Stimulated activated CD8-positive, alpha-beta memory T cell treated with anti-CD3 and anti-CD28 coated beads, Interleukin-4, amount 100 ng/mL, for 4 hours (primary cell): ENCODE measurements at regions not wholly inside any gene's neighbourhood (a gene's known extent, or its start where the extent isn't known, plus 50 kb on each side); places are given as distances from the start of the nearest gene placed in this dataset.
"Not testable (repeated sequence)": the region's sequence is repeated elsewhere in the genome, so short reads cannot be mapped to it uniquely, and the experiment has no call there.

Experiments
- DNase-seq, 2 donors: peaks; one replicate each; pipeline ENCODE4 v3.0.0-alpha.2; 2020; ENCODE audit warnings: low read depth in 2 of 2, low spot score in 1 of 2

DNA sequence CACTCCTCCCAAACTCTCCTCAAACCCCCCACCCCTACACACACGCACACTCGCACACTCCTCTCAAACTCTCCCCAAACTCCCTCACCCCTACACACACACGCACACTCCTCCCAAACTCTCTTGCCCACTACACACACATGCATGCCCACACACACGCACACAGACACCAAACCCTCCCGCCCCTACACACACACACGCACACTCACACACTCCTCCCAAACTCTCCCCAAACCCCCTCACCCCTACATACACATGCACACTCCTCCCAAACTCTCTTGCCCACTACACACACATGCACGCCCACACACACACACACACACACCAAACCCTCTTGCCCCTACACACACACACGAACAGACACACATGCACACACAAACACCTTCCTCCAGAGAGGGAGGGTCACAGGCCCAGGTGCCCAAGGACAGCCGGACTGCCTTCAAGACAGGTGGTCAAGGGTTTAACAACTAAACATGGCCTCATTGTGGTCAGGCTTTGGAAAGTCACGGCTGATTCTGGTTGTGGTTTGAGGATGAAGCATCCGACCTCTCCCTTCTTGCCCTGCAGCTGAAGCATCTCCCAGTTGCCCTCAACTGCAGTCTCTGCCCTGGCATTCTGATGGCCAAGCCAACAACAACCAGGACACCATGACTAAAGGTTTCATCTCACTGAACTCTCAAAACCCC, 72.3 kb upstream of the SNTG2 start:
- DNase-seq, result no peak

DNA sequence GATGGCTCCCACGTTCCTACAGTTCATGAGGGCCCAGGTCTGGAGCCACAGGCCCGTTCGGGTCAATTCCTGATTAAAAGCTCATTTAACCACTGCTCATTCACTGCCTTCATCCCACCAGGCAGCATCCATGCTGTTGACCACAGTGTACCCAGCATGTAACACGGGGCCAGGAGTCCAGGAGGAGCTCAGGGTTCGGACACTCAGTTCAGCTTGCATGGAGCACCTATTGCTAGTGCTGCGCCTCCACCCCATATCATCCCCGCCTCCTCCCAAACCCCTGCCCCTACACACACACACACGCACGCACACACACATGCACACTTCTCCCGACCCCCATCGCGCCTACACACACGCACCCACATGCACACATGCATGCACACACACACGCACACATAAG, 72.9 kb upstream of the SNTG2 start:
- DNase-seq, result no peak

DNA sequence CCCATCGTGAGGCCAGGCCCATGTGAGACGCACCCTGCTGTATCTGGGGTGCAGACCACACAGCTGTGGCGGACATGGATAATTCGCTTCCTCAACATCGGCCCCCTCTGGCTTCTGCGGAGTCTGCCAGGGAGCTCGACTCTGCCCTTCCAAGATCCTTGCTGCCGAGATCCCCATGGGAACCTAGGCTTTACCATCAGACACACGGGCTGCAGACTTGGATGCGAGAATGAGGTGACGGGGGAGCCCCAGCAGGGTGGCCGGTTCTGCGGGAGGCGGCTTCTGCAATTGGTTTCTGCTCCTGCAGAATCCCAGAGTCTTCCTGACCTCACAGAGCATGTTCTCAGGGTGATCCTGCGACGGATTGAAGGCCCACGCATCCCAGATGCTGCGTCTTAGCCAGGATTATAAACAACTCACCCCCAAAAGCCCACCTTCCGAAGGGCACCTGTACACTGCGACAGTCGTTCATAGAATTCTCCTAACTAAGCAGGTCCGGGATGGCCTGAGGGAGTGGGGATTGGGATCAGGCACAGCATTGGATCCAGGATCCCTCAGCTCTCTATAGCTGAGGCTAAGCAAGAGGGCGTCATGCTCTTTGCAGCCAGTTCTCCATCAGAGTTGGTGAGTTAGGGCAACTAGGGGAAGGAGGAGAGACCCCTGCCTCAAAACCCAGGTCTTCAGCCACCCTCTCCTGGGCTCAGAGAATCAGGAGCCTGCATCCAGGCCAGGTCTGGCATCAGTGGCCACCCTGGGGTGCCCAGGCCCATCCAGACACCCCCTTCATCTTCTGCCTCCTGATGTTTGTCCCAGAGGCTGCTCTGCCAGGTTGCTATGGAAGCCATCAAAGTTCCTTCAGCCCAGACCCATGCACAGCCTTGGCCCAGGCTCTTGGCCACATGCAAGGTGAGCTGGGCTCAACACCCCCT, 74.7 kb upstream of the SNTG2 start:
- DNase-seq, result no peak

DNA sequence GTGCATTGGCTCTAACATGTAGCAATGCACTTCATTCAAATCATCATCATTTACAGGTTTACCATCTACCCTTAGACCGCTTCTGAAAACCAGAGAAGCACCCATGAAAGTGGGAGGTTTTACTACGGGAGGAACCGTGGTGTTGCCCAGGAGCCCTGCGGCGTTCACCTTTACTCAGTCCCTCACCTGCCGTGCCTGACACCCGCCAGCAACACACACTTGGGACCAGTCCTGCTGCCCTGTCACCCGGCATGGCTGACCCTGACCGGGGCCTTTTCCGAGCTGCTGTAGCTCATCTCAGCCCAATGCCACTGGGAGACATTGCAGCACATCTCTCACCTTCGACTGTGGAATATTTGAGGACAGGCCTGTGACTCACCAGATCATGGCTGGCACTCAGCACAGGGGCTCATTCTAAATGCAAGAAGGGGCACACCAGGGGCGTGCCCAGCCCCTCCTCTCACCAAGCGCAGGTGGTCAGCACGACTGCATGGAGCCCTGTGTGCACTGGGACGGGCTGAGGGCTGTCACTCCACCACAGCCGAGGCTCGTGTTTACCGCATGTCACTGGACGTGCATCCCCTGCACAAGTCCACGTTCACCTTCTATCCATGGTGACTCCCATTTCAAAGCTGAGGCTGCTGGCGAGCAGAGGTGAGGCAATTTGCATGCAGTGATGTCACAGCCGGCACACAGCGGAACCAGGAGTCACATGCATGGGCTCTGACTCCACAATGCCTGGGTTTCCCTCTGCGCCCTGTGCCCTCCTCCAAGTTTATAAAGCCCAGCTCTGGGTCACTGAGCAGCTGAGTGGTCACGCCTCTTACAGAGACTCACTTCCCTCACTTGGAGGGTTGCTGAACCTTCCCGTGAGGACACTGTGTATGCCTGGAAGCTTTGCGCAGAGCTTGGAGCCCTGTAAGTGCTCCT, 76.7 kb upstream of the SNTG2 start:
- DNase-seq, result no peak

DNA sequence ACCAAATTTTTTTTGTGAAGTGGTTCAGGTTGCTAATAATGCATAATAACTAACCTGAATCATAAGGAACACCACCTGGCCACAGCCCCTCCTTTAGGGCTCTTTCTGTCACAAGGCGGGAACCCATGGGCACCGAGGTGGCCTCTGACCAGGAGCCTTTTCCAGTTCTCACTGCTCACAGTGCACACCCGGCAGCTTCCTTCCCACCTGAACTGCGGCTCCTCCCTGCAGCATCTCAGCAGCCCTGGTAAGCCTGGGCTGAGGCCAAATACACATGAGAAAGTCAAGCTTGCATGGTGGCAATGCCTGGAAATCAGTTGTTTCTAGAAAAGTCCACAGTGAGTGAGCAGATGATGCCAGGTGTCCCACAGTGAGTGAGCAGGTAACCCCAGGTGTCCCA, 77.6 kb upstream of the SNTG2 start:
- no peak for DNase-seq

DNA sequence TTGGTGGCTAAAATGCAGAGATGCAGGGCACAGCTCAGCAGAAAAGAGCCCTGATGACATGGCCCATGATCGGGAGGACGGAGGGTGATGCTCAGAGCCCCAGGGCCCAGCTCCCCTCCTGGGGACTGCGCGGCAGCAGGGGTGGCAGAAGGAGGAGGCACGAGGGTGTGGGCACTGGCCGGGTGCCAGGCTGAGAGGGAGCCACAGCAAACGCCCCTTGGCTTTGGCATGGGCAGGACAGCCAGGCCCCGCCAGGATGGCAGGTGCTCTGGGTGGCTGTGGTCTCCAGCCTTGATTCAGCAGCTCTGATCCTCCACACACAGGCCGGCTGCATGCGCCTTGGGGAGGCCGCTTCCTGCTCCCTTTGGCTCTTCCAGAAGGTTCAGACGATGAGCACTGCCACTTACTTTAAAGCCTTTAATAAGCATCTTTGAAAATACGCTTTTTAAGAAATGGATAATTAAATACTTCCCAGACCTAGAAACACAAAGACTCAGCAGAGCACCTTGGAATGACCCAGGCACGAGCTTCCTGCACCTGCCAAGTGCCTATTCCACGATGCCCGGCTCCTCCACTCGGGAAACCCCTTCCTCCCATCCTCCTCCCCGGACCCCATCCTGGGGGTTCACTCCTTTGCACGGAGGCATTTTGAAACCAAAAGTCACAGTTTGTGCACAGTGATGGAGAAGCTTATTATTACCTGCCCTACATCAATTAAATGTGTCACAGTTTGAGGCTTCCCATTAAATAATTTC, 78.5 kb upstream of the SNTG2 start:
- no peak for DNase-seq

DNA sequence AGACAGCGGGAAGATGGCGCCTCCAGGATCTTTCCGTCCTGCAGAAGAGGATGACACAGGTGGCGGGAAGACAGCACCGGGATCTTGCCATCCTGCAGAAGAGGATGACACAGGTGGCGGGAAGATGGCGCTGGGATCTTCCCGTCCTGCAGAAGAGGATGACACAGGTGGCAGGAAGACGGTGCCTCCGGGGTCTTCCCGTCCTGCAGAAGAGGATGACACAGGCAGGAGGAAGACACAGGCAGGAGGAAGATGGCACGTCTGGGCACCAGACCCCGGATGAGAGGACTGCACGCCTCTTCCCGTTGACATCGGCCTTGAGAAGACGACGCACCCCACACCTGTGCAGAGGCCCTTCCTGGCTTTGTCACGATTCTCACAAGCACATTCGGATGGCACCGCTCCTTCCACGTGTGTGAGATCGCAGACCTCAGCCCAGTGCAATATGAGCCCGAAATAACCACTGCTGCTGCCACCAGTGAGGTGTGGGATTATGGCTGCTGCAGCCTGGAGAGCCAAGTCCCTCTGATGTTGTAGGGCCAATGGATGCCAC, 79.4 kb upstream of the SNTG2 start:
- no peak for DNase-seq

DNA sequence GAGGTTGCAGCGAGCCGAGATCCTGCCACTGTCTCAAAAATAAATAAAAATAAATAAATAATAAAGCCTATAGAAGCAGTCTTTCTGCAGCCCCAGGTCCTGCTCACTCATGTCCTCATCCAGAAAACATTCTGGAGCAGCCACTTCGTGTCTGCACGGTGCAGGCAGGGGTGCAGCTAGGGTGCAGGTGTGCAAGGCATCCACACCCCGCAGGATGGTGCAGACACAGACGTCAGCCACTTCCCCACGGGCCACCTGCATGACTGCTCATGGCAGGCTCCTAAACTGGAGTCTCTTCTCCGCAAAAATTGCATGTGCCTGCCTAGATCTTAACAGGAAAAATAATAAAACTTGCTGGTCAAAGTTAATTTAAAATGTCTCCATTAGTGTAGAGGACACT, 80.2 kb upstream of the SNTG2 start:
- no peak for DNase-seq

DNA sequence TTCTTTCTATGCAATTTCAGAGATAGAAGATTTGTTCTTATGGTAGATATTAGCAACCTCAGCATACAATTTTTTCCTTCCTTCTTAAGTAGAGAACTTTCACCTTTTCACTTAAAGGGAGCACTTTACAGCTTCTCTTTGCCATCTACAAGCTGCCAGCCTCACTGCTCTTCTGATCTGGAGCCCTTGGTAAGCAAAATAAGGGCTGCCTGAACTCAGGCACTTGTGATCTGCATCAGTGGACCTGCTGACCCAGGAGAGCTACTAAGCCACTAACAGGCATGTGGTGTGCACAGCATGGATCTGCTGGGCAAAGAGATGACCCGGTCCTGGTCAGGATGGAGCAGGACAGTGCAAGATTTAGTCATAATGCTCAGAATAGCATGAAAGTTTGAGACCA, 80.8 kb upstream of the SNTG2 start:
- no peak for DNase-seq

DNA sequence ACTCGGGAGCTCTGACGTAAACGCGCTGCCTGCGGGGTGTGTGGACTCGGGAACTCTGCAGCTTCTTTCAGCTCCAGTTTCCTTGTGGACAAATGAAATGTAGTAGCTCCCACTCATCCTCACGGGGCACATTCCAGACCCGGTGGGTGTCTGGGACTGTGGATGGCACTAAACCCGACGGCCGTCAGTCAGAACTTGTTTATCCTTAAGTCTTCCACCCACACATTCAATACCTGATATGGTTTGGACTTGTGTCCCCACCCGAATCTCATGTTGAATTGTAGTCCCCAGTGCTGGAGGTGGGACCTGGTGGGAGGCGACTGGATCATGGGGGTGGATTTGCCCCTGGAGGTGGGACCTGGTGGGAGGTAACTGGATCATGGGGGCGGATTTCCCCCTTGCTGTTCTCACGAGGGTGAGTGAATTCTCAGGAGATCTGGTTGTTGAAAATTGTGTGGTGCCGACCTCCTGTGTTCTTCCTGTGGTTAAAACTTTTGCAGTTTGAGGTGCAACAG, 81.2 kb upstream of the SNTG2 start:
- DNase-seq, result no peak

DNA sequence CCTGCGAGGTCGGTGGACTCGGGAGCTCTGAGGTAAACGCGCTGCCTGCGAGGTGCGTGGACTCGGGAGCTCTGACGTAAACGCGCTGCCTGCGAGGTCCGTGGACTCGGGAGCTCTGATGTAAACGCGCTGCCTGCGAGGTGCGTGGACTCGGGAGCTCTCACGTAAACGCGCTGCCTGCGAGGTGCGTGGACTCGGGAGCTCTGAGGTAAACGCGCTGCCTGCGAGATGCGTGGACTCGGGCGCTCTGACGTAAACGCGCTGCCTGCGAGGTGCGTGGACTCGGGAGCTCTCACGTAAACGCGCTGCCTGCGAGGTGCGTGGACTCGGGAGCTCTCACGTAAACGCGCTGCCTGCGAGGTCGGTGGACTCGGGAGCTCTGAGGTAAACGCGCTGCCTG, 81.8 kb upstream of the SNTG2 start:
- DNase-seq, result not testable (repeated sequence)

DNA sequence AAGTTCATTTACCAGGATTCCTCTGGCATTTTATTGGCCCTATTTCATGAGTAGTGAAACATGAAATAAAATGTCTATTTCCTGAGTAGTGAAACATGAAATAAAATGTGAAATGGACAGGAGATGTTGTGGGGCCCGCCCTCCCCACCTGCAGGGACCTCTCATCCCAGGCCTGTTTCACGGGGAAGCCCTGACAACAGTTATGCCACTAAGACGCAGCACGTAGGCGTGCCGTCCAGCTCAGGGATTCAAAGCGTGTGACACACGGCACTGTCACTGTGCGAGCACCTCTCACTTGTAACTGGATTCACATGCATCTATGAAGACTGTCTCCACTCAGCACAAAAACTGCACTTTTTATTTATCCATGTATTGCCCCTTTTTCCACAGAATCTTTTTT, 83.4 kb upstream of the SNTG2 start:
- DNase-seq, result no peak

DNA sequence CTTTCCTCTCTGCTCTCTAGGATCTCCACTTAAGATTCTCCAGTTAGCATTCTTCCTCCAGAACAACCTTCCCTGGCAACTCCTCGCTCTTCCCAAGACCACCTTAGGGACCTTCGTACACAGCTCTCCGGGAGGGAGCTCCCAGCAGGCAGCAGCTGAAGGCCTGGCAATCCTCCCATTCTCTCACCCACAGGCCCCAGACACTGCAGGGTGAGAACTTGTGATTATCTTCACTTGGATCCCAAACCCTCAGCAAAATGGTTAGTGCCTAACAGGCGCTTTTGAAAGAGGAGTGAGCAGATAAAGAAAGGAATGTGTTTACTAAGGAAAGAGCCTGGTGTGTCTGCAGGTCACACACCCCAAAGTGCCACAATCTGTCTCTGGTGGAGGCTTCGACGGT, 83.8 kb upstream of the SNTG2 start:
- no peak for DNase-seq

DNA sequence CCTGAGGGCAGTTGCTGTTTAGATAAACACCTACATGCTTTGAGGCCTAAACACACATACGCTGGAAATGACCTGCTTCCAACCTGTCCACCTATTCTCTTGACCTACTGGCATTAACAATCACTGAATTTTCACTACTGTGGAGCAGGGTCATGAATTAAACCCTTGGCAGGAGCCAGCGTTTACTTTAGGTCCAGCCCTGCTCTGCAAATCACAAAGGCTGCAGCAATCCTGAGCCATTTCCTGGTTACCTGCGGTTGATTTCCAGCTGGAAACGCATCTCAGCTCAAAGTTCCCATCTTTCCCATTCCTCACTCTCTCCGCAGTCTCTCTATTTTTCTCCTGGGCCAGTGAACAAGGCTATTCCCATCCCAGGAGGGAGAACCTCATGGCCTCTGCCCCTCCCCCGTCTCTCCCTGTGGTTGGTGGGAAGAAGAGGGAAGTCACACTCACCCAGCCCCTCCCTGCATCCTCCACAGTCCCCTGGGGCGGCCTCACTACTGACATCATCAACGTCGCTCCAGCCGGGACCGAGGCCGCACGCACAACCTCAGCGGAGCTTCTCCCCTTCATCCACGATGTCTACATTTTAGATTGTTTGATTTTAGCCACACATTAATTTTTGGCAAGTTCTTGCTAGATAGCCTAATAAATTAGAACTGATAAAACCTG, 84.5 kb upstream of the SNTG2 start:
- DNase-seq, result no peak

DNA sequence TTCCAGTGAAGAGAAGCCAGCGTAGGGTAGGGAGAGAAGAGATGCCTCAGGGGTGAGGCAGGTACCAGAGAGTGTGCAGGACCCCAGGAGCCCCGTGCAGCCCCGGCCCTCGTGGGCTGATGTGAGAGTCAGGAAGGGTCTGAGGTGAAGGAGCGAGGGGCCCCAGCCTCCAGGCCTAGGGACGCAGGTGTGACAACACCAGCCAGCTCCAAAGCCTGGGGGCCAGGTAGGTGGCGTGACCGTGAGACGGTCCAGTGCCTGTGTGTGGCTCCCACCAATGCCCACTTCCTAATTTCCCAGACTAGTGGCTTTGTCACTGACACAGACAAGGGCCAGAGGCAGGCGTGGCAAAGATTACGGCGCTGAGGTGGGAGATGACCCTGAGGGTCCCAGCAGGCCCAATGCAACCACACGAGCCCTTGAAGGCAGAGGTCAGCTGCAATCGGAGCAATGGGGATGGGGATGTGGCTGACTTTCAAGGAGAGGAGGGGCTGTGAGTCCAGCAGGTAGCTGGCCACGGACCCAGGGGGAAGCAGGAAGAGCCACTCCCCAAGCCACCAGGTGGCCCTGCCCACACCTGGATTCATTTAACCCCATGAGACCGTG, 86.0 kb upstream of the SNTG2 start:
- DNase-seq, result no peak

DNA sequence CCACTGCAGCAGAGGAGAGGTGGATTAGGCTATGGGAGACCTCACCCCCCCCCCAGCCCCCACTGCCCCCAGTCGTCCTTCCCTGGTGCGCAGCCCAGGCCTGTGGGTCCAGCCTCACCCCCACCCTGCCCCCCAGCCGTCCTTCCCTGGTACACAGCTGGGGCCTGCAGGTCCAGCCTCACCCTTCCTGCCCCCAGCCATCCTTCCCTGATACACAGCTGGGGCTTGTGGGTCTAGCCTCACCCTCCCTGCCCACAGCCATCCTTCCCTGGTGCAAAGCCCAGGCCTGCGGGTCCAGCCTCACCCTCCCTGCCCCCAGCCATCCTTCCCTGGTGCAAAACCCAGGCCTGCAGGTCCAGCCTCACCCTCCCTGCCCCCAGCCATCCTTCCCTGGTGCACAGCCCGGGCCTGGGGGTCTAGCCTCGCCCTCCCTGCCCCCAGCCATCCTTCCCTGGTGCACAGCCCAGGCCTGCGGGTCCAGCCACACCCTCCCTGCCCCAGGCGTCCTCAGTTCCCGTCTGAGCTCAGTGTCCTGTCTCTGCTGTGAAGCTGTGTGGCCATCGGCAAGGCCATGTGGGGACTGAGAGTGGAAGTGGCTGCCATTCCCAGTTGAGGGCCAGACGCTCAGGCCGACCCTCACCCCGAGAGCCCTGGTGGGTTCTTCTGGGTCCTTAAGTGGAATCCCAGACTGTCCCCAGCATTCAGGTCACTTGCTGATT, 86.8 kb upstream of the SNTG2 start:
- no peak for DNase-seq

DNA sequence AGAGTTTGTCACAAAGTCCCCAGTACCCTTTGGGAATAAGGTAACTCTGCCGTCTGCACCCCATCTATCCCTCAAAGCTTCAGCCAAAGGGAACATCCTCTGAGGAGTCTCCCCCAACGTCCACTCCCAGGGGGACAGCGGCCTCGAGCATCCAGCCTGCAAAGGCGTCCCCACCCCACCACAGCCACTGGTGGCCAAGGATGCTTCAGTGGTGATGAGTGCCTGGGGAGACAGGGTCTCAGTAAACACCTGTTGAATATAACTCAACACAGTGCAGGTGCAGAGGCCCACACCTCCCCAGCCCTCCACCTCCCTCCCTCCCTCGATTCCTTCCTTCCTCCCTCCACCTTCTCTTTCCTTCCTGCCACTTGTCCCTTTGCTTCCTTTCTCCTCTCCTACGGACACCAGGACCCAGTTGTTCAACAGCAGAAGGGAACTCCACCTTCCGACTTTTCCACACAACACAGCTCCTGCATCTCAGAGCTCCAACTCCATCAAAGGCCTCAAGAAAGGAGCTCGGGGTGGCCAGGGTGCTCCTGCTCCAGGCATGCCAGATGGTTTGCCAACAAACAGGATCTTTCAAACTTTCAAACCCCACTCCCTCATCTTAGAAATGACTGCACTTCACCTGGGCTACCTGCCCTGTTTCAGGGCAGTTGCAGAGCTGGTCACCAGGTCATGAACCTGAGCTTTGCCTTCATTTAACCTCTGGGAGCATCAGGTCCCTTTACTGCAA, 87.8 kb upstream of the SNTG2 start:
- no peak for DNase-seq

DNA sequence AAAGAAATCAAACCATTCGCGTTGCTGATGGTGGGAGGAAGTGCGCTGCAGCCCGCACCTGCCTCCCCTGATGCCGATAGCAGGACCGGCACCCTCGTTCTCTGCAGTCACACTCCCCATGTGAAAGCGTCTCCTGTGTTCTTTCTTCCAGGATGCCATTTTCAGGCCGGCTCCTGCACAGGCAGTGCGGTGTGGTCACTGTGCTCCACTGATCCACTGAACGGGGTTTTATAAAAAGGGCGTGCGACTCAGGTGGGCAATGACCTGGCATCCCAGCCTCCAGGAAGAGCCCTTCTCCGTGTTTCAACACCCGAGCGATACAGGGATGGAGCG, 88.3 kb upstream of the SNTG2 start:
- DNase-seq, result no peak
